IgD-negative memory B cell (primary cell): ENCODE measurements at regions not wholly inside any gene's neighbourhood (a gene's known extent, or its start where the extent isn't known, plus 50 kb on each side); places are given as distances from the start of the nearest gene placed in this dataset.

Experiments
- H3K27ac Mint-ChIP-seq, 3 donors: one replicate each; pipeline ENCODE4 v1.8.0; 2020 to 2022; ENCODE audit warnings: mild to moderate bottlenecking in 3 of 3, mixed read lengths in 3 of 3, moderate library complexity in 1 of 3
- H3K27me3 Mint-ChIP-seq: one replicate; pipeline ENCODE4 v1.8.0; 2021; ENCODE audit warnings: mixed read lengths
- H3K36me3 Mint-ChIP-seq: one replicate; pipeline ENCODE4 v1.8.0; 2020; ENCODE audit warnings: mild to moderate bottlenecking, mixed read lengths
- H3K4me1 Mint-ChIP-seq, 3 donors: one replicate each; pipeline ENCODE4 v1.8.0; 2020 to 2022; ENCODE audit warnings: mixed read lengths in 3 of 3, mild to moderate bottlenecking in 1 of 3
- H3K4me3 Mint-ChIP-seq, 4 donors: one replicate each; pipeline ENCODE4 v1.8.0; 2020 to 2022; ENCODE audit warnings: mild to moderate bottlenecking in 4 of 4, mixed read lengths in 4 of 4, moderate library complexity in 3 of 4
- H3K9me3 Mint-ChIP-seq, 3 donors: one replicate each; pipeline ENCODE4 v1.8.0; 2020 to 2021; ENCODE audit warnings: mixed read lengths in 3 of 3, mild to moderate bottlenecking in 1 of 3

- no peaks in the 10 kb centered on the region for H3K4me1 Mint-ChIP-seq
- H3K4me3 Mint-ChIP-seq, result no peak overlapping the region
- no peak overlapping the region for H3K27ac Mint-ChIP-seq
- no peaks in the 10 kb centered on the region for H3K9me3 Mint-ChIP-seq
- H3K27me3 Mint-ChIP-seq, result peaks cover 2% of the 10 kb centered on the region
- H3K36me3 Mint-ChIP-seq, result no peaks in the 10 kb centered on the region
Observed at GRCh38 chr1:55860326-55860725, 645.2 kb upstream of the USP24 start.

GRCh38 chr1:55854911-55855310, 639.7 kb upstream of the USP24 start:
- no peaks in the 10 kb centered on the region for H3K36me3 Mint-ChIP-seq
- H3K27ac Mint-ChIP-seq, result no peak overlapping the region
- no peaks in the 10 kb centered on the region for H3K27me3 Mint-ChIP-seq
- no peaks in the 10 kb centered on the region for H3K9me3 Mint-ChIP-seq
- H3K4me1 Mint-ChIP-seq, result no peaks in the 10 kb centered on the region
- no peak overlapping the region for H3K4me3 Mint-ChIP-seq

GRCh38 chr1:55848906-55849305, 633.7 kb upstream of the USP24 start:
- Mint-ChIP-seq H3K4me1 (no peaks in the 10 kb centered on the region), H3K27me3 (no peaks in the 10 kb centered on the region), H3K36me3 (no peaks in the 10 kb centered on the region), H3K9me3 (no peaks in the 10 kb centered on the region), H3K4me3 (no peak overlapping the region), H3K27ac (no peak overlapping the region)

- Mint-ChIP-seq H3K36me3 (no peaks in the 10 kb centered on the region), H3K4me3 (no peak overlapping the region), H3K27me3 (peaks cover 4% of the 10 kb centered on the region), H3K9me3 (no peaks in the 10 kb centered on the region), H3K27ac (no peak overlapping the region), H3K4me1 (no peaks in the 10 kb centered on the region)
Observed at GRCh38 chr1:55846051-55846450, 630.9 kb upstream of the USP24 start.

GRCh38 chr1:55844322-55844721, 629.2 kb upstream of the USP24 start:
- H3K4me3 Mint-ChIP-seq, result no peak overlapping the region
- H3K27ac Mint-ChIP-seq, result no peak overlapping the region
- H3K27me3 Mint-ChIP-seq, result peaks cover 4% of the 10 kb centered on the region
- no peaks in the 10 kb centered on the region for H3K9me3 Mint-ChIP-seq
- H3K4me1 Mint-ChIP-seq, result no peaks in the 10 kb centered on the region
- no peaks in the 10 kb centered on the region for H3K36me3 Mint-ChIP-seq

- H3K4me3 Mint-ChIP-seq, result no peak overlapping the region
- H3K4me1 Mint-ChIP-seq, result no peaks in the 10 kb centered on the region
- no peaks in the 10 kb centered on the region for H3K36me3 Mint-ChIP-seq
- H3K27me3 Mint-ChIP-seq, result peaks cover 6% of the 10 kb centered on the region
- H3K27ac Mint-ChIP-seq, result no peak overlapping the region
- peaks cover 0 to 4% (median 0%) of the 10 kb centered on the region in 3 donors for H3K9me3 Mint-ChIP-seq
Observed at GRCh38 chr1:55839626-55840025, 624.5 kb upstream of the USP24 start.

- H3K9me3 Mint-ChIP-seq, result peaks cover 0 to 4% (median 0%) of the 10 kb centered on the region in 3 donors
- H3K27me3 Mint-ChIP-seq, result peaks cover 6% of the 10 kb centered on the region
- H3K36me3 Mint-ChIP-seq, result no peaks in the 10 kb centered on the region
- no peak overlapping the region for H3K4me3 Mint-ChIP-seq
- H3K4me1 Mint-ChIP-seq, result no peaks in the 10 kb centered on the region
- H3K27ac Mint-ChIP-seq, result no peak overlapping the region
Observed at GRCh38 chr1:55839221-55839620, 624.1 kb upstream of the USP24 start.

- H3K27me3 Mint-ChIP-seq, result peaks cover 3% of the 10 kb centered on the region
- no peaks in the 10 kb centered on the region for H3K36me3 Mint-ChIP-seq
- H3K4me3 Mint-ChIP-seq, result no peak overlapping the region
- H3K4me1 Mint-ChIP-seq, result no peaks in the 10 kb centered on the region
- H3K9me3 Mint-ChIP-seq, result peaks cover 0 to 4% (median 0%) of the 10 kb centered on the region in 3 donors
- H3K27ac Mint-ChIP-seq, result peak overlapping the region in 1 of 3 donors; percentile 18
Observed at GRCh38 chr1:55836086-55836485, 620.9 kb upstream of the USP24 start.

- Mint-ChIP-seq H3K4me3 (no peak overlapping the region), H3K36me3 (no peaks in the 10 kb centered on the region), H3K27ac (no peak overlapping the region), H3K4me1 (no peaks in the 10 kb centered on the region), H3K9me3 (peaks cover 0 to 5% (median 0%) of the 10 kb centered on the region in 3 donors), H3K27me3 (peaks cover 2% of the 10 kb centered on the region)
Observed at GRCh38 chr1:55833529-55834091, 618.4 kb upstream of the USP24 start.

- H3K4me1 Mint-ChIP-seq, result no peaks in the 10 kb centered on the region
- H3K4me3 Mint-ChIP-seq, result no peak overlapping the region
- H3K9me3 Mint-ChIP-seq, result peaks cover 0 to 5% (median 0%) of the 10 kb centered on the region in 3 donors
- H3K36me3 Mint-ChIP-seq, result no peaks in the 10 kb centered on the region
- no peak overlapping the region for H3K27ac Mint-ChIP-seq
- peaks cover 2% of the 10 kb centered on the region for H3K27me3 Mint-ChIP-seq
Observed at GRCh38 chr1:55831759-55832158, 616.6 kb upstream of the USP24 start.

- H3K36me3 Mint-ChIP-seq, result no peaks in the 10 kb centered on the region
- no peak overlapping the region for H3K27ac Mint-ChIP-seq
- H3K4me1 Mint-ChIP-seq, result no peaks in the 10 kb centered on the region
- H3K27me3 Mint-ChIP-seq, result peaks cover 2% of the 10 kb centered on the region
- H3K4me3 Mint-ChIP-seq, result no peak overlapping the region
- peaks cover 0 to 1% (median 0%) of the 10 kb centered on the region in 3 donors for H3K9me3 Mint-ChIP-seq
Observed at GRCh38 chr1:55828044-55828443, 612.9 kb upstream of the USP24 start.

GRCh38 chr1:55827350-55827749, 612.2 kb upstream of the USP24 start:
- no peaks in the 10 kb centered on the region for H3K4me1 Mint-ChIP-seq
- H3K4me3 Mint-ChIP-seq, result no peak overlapping the region
- H3K27me3 Mint-ChIP-seq, result peaks cover 2% of the 10 kb centered on the region
- H3K36me3 Mint-ChIP-seq, result no peaks in the 10 kb centered on the region
- peaks cover 0 to 1% (median 0%) of the 10 kb centered on the region in 3 donors for H3K9me3 Mint-ChIP-seq
- no peak overlapping the region for H3K27ac Mint-ChIP-seq

- H3K27me3 Mint-ChIP-seq, result peaks cover 6% of the 10 kb centered on the region
- H3K27ac Mint-ChIP-seq, result no peak overlapping the region
- no peaks in the 10 kb centered on the region for H3K36me3 Mint-ChIP-seq
- no peak overlapping the region for H3K4me3 Mint-ChIP-seq
- H3K9me3 Mint-ChIP-seq, result peaks cover 0 to 1% (median 0%) of the 10 kb centered on the region in 3 donors
- no peaks in the 10 kb centered on the region for H3K4me1 Mint-ChIP-seq
Observed at GRCh38 chr1:55826381-55827080, 611.4 kb upstream of the USP24 start.

GRCh38 chr1:55825461-55825860, 610.3 kb upstream of the USP24 start:
- H3K9me3 Mint-ChIP-seq, result peaks cover 0 to 1% (median 0%) of the 10 kb centered on the region in 3 donors
- no peak overlapping the region for H3K27ac Mint-ChIP-seq
- H3K27me3 Mint-ChIP-seq, result peaks cover 6% of the 10 kb centered on the region
- H3K36me3 Mint-ChIP-seq, result no peaks in the 10 kb centered on the region
- no peak overlapping the region for H3K4me3 Mint-ChIP-seq
- no peaks in the 10 kb centered on the region for H3K4me1 Mint-ChIP-seq

GRCh38 chr1:55824251-55824640, 609.1 kb upstream of the USP24 start:
- Mint-ChIP-seq H3K27me3 (peaks cover 6% of the 10 kb centered on the region), H3K36me3 (no peaks in the 10 kb centered on the region), H3K4me1 (no peaks in the 10 kb centered on the region), H3K9me3 (peaks cover 0 to 1% (median 0%) of the 10 kb centered on the region in 3 donors), H3K27ac (no peak overlapping the region), H3K4me3 (no peak overlapping the region)
